ENCODE measurements at regions not wholly inside any gene's neighbourhood (a gene's known extent, or its start where the extent isn't known, plus 50 kb on each side); places are given as distances from the start of the nearest gene placed in this dataset.

- TF ChIP-seq ZNF70 (CRISPR knock-in tag; IDR thresholded peaks at IDR 0.05) (no peak), ZFP3 (CRISPR knock-in tag; IDR thresholded peaks at IDR 0.05) (no peak), RARB (CRISPR knock-in tag; IDR thresholded peaks at IDR 0.05) (no peak), PATZ1 (CRISPR knock-in tag; IDR thresholded peaks at IDR 0.05; ENCODE audit: borderline replicate concordance) (no peak), TOX (CRISPR knock-in tag; IDR thresholded peaks at IDR 0.05; ENCODE audit: borderline replicate concordance) (no peak), TCF4 (CRISPR knock-in tag; IDR thresholded peaks at IDR 0.05; ENCODE audit: borderline replicate concordance) (no peak)
These were observed 1271.4 kb downstream of the KCNT2 start for GRCh38 chr1:195336812-195337211.
